H1 (cell line): ENCODE measurements at regions not wholly inside any gene's neighbourhood (a gene's known extent, or its start where the extent isn't known, plus 50 kb on each side); places are given as distances from the start of the nearest gene placed in this dataset.

Source experiments
- POLR2AphosphoS5 ChIP-seq: IDR thresholded peaks from 2 replicates; pipeline ENCODE4 v1.6.1; 2011; ENCODE audit warnings: low read depth, low read length
- RBBP5 ChIP-seq: IDR thresholded peaks from 2 replicates; pipeline ENCODE4 v1.7.1; 2012; ENCODE audit warnings: low read depth, mild to moderate bottlenecking, inconsistent platforms, low read length, moderate library complexity, borderline replicate concordance
- SAP30 ChIP-seq: fragments of 300-600 bp; sonication (generic); IDR thresholded peaks from 2 replicates; pipeline ENCODE4 v1.7.1; 2012; ENCODE audit warnings: low read length, moderate library complexity, mild to moderate bottlenecking, inconsistent platforms; ENCODE audit not compliant: insufficient read depth, insufficient replicate concordance

GRCh38 chr6:21666853-21667681 lies 73.5 kb downstream of the SOX4 start (continued):
- TF ChIP-seq SAP30 (peak; percentile 90), POLR2AphosphoS5 (peak; percentile 56; the same call in 1 of the 2 replicates), RBBP5 (no peak)
